ENCODE measurements at regions not wholly inside any gene's neighbourhood (a gene's known extent, or its start where the extent isn't known, plus 50 kb on each side); places are given as distances from the start of the nearest gene placed in this dataset.

- TF ChIP-seq EP300 (conservative IDR thresholded peaks at IDR 0.05; ENCODE audit: poor library complexity, severe bottlenecking) = no peak
- no peak for TF ChIP-seq CTCF (IDR thresholded peaks at IDR 0.05; ENCODE audit: poor library complexity, severe bottlenecking)
- no peak for TF ChIP-seq MXI1 (conservative IDR thresholded peaks at IDR 0.05; ENCODE audit: poor library complexity, severe bottlenecking)
- TF ChIP-seq REST (IDR thresholded peaks at IDR 0.05; ENCODE audit: borderline replicate concordance) = no peak
- no peak for TF ChIP-seq RAD21 (conservative IDR thresholded peaks at IDR 0.05)
- no peak for TF ChIP-seq TAF1 (IDR thresholded peaks at IDR 0.05; ENCODE audit: low read depth)
- TF ChIP-seq SMC3 (conservative IDR thresholded peaks at IDR 0.05; ENCODE audit: poor library complexity) = no peak
Measured at GRCh38 chr3:178041931-178042330, 494.3 kb upstream of the KCNMB2 start.

Data from neural cell (in vitro differentiated cells).